Retinal pigment epithelial cell (primary cell): ENCODE measurements at regions not wholly inside any gene's neighbourhood (a gene's known extent, or its start where the extent isn't known, plus 50 kb on each side); places are given as distances from the start of the nearest gene placed in this dataset.

Experiments used
- DNase-seq: peaks from one replicate; pipeline ENCODE4 v3.0.0-alpha.2; 2010; ENCODE audit warnings: low read depth
- H3K4me3 ChIP-seq: 2 replicates; pipeline ENCODE4 v1.5.1; 2011; ENCODE audit warnings: mild to moderate bottlenecking, low read length, control low read depth, moderate library complexity
- TF ChIP-seq, protein P1 (sequence below): conservative IDR thresholded peaks from 2 replicates; pipeline ENCODE4 v1.5.1; 2011; ENCODE audit warnings: low read depth, low read length, control low read depth, inconsistent platforms

DNA sequence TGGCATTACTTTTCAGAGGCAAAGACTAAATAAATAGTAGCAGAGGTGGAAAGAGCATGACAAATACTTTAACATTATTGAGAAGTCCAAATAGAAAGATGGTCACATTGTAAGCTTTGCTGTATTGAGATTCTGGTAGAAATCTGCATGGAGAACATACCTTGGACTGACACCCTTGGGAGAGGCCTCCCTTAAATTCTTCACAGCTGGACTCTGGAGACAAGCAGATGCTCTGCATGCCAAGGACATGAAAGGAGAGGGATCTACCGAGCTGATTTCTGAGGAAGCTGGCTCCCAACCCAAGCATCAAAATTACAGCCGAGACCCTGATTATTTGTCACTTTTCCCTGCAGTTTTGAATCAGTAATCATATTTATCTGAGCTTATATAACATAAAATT, 212.5 kb upstream of the COL8A1 start:
- TF ChIP-seq, protein P1, sequence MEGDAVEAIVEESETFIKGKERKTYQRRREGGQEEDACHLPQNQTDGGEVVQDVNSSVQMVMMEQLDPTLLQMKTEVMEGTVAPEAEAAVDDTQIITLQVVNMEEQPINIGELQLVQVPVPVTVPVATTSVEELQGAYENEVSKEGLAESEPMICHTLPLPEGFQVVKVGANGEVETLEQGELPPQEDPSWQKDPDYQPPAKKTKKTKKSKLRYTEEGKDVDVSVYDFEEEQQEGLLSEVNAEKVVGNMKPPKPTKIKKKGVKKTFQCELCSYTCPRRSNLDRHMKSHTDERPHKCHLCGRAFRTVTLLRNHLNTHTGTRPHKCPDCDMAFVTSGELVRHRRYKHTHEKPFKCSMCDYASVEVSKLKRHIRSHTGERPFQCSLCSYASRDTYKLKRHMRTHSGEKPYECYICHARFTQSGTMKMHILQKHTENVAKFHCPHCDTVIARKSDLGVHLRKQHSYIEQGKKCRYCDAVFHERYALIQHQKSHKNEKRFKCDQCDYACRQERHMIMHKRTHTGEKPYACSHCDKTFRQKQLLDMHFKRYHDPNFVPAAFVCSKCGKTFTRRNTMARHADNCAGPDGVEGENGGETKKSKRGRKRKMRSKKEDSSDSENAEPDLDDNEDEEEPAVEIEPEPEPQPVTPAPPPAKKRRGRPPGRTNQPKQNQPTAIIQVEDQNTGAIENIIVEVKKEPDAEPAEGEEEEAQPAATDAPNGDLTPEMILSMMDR: no peak
- no peak overlapping the region for H3K4me3 ChIP-seq
- no peak for DNase-seq

DNA sequence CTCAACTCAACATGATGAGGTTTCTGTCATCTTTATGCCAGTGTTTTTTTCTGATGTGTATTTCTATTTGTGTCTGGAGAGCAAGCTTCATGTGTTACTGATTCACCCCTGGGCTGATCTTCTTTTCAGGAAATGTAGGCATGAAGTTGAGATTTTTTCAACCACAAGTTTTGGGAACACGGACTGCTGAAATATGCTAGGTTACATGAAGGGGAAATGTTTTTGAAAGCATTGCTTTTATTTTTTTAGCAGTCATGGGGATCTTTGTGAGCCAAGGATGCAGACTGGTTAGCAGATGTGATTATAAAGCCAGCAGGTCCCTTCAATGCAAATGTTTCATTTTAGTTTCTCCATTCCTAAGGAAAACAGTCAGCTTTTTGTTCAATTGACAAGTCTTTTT, 219.3 kb upstream of the COL8A1 start:
- TF ChIP-seq, protein P1: no peak
- no peak overlapping the region for H3K4me3 ChIP-seq
- DNase-seq: no peak

DNA sequence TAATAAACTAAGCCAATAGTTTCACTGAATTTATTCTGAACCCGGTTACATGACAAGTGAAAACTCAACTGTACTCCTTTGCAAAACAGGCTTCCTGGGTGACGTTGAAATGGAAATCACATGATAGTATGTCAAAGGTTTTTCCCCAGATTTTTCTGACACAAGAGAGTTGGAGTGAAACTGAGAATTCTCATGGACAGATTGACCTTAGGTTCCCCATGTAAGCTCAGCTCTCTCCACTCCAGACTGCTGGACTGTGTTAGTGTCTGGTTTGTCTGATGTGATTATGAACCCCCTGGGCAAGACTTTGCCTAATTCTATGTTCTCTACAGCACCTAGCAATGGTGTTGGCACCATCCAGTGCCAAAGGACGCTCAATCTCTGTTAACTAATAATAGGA, 219.7 kb upstream of the COL8A1 start:
- TF ChIP-seq, protein P1: no peak
- no peak for DNase-seq
- H3K4me3 ChIP-seq: no peak overlapping the region

DNA sequence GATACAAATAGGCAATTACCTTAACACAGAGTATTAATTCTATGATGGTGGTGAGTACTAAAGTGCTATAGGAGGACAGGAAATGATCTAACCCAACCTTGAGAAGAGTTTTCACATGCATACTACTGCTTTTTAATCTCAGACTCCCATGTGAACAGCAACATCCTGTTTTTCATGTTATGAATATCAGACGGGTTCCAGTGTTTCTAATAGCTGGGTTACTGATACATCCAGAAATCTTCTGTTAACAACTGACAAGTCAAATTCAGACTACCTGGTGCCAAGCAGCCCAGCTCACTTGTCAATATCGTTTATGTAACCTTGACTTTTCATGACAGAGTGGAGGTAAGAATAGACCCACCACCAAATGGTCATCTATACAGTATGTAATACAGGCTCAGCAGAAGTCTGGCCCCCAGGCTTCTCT, 220.2 kb upstream of the COL8A1 start:
- DNase-seq: no peak
- TF ChIP-seq, protein P1: no peak
- no peak overlapping the region for H3K4me3 ChIP-seq

DNA sequence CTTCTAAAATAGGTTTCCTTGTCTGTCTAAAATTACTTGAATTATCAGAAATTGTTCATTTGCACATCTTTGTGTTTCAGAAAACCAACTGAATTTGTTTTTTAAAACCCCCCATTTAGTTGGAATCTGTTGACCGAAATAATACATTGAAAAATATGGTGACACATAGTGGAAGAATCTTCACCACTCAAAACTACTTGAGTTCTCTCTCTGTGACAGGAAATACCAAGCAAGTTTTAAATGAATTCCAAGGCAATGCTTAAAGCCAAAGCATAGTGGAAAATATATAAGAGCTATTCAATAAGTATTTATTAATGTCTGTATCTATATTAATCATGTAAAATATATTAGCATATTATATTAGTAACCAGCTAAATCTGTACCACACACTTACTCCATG, 224.9 kb upstream of the COL8A1 start:
- H3K4me3 ChIP-seq: no peak overlapping the region
- TF ChIP-seq, protein P1: no peak
- no peak for DNase-seq

DNA sequence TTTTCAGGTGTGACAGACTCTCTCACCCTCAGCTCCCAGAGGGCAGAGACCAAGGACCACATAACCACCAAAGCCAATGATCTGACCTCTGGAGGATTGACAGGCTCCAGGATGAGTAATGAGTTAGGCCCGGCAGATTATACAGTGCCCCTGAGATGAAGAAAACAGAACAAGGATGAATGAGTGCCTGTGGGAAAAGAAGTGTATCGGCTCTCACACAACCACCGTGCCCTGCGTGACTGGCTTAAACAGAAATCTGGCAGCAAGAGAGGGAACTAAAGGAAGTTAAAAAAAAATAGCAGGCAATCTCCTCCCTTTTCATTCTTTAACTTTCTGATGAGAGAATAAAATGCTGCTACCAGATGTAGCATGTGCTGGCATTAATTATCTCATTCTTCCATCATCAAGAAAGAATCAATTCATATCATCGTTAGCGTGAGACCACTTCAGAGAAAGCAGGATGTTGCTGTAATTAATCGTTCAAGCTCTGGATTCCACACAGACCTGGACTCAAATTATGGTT, 227.5 kb upstream of the COL8A1 start:
- DNase-seq: peak; percentile 68
- TF ChIP-seq, protein P1: no peak
- no peak overlapping the region for H3K4me3 ChIP-seq

DNA sequence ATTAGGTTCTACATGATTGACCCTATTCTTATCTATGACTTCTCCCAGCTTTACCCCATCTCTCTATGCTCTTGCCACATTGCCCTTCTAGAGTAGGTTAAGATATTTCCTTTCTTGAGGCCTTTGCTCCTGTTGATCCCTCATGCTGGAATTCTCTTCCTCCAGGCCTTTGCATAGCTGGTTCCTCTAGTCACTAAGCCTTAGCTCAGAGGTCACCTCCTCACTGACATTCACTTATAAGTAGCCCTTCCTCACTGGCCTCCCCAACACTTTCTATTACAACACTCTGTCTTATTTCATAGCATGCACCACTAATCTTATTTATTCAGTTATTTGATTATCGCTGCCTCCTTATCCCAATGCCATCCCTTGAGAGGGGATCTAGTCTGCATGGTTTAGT, 228.4 kb upstream of the COL8A1 start:
- DNase-seq: no peak
- no peak overlapping the region for H3K4me3 ChIP-seq
- TF ChIP-seq, protein P1: no peak
